ENCODE measurements at regions not wholly inside any gene's neighbourhood (a gene's known extent, or its start where the extent isn't known, plus 50 kb on each side); places are given as distances from the start of the nearest gene placed in this dataset.

DNA sequence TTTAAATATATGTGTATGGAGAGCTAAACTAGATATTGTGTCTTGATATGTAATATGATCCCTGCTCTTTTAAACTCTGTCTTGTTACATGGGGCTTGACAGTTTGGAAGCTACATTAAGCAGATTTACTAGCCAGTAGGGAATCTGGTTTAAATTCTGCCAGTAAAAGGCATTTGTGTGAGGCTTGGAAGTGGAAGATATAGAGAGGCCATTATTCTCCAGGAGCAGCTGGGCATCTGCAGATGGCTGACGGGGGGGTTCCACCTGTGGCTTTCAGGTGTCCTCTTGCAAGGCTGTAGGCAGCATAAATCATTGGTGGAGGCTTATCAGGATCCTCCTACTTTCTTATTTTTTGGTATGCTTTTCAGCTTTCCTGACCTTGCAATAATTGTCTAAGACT is 179.1 kb upstream of the FBXL7 start:
- DNase-seq (ENCODE audit: low spot score), result no peak
- TF ChIP-seq, protein P1, sequence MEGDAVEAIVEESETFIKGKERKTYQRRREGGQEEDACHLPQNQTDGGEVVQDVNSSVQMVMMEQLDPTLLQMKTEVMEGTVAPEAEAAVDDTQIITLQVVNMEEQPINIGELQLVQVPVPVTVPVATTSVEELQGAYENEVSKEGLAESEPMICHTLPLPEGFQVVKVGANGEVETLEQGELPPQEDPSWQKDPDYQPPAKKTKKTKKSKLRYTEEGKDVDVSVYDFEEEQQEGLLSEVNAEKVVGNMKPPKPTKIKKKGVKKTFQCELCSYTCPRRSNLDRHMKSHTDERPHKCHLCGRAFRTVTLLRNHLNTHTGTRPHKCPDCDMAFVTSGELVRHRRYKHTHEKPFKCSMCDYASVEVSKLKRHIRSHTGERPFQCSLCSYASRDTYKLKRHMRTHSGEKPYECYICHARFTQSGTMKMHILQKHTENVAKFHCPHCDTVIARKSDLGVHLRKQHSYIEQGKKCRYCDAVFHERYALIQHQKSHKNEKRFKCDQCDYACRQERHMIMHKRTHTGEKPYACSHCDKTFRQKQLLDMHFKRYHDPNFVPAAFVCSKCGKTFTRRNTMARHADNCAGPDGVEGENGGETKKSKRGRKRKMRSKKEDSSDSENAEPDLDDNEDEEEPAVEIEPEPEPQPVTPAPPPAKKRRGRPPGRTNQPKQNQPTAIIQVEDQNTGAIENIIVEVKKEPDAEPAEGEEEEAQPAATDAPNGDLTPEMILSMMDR (conservative IDR thresholded peaks at IDR 0.05; ENCODE audit: low read depth), result no peak
- ChIA-PET CTCF (no interaction called here), POLR2A (ENCODE audit: low non-redundant PET) (no interaction called here)
- no peak overlapping the region for H3K27ac ChIP-seq

DNA sequence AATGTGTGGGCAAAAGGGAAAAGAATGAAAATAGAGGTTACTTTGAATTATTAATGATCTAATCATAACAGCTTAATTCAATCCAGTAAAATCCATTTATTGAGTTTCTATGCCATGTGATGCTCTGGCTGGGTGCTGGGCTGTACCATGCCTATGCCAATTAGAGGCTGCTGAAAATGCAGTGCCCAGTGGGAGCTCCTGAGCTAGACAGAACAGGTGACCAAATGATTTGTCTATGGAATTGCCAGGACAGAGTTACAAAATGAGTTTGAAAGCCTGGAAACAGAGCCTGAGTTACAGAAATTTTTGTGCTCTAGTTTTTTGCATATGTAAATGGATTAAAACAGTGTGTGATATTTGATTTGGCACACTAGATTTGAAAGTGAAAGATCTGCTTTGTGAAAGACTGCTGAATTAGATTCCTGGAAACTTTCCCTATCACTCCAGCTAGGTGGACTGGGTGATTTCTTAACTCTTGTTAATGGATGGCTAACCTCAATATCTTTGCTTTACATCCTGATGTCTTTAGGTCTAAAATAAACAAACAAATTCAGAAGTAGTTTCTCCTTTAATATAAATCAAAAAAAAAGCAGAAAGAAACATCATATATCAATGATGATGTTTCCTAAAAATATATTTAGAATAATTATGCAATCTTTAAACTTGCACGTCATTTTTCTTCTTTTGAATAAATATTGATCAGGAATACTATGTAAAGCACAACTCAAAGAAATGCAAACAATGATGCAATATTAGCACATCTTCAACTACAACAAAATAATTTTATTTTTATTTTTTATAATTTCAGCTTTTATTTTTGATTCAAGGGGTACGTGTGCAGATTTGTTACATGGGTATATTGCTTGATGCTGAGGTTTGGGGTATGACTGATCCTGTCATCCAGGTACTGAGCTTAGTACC is 194.8 kb upstream of the FBXL7 start:
- no peak for DNase-seq (ENCODE audit: low spot score)
- no peak overlapping the region for H3K27ac ChIP-seq
- CTCF ChIA-PET, result interaction anchor here (1.1 kb wide), 1 partner anchor 18 kb away, joined by 8 read pairs; no protein-coding TSS in a partner anchor
- POLR2A ChIA-PET (ENCODE audit: low non-redundant PET), result no interaction called here
- TF ChIP-seq, protein P1 (conservative IDR thresholded peaks at IDR 0.05; ENCODE audit: low read depth), result no peak

DNA sequence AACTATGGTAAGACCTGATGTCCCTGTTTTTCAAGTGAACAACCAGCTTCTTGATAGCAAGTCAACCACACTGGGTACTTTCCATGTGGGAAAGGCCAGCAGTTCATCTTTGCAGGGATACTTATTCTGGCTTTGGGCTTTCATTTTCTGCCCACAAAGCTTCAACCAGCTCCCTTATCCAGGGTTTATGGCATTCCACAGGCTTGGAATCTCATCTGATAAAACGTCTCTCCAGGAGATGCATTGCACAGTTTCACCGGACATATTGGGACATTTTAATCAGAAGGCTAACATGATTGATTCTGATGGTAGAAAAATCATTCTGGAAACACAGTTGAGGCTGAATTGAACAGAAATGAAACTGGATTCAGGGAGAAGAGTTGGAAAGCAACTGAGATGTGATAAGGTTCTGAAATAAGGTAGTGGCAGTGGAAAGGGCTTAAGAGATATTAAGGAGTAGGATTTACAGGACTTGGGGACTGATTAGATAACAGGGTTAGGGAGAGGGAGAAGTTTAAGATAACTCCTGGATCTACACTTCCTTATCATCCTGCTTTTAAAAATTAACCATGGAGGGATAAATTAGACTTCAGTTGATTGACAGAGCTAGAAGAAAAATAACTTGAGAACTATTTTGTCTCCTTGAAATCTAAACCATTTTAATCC is 195.8 kb upstream of the FBXL7 start:
- ChIA-PET CTCF (interaction anchor here (0.9 kb wide), 1 partner anchor 364 kb away, joined by 3 read pairs; no protein-coding TSS in a partner anchor), POLR2A (ENCODE audit: low non-redundant PET) (no interaction called here)
- DNase-seq (ENCODE audit: low spot score), result no peak
- H3K27ac ChIP-seq, result no peak overlapping the region
- TF ChIP-seq, protein P1 (conservative IDR thresholded peaks at IDR 0.05; ENCODE audit: low read depth), result no peak

DNA sequence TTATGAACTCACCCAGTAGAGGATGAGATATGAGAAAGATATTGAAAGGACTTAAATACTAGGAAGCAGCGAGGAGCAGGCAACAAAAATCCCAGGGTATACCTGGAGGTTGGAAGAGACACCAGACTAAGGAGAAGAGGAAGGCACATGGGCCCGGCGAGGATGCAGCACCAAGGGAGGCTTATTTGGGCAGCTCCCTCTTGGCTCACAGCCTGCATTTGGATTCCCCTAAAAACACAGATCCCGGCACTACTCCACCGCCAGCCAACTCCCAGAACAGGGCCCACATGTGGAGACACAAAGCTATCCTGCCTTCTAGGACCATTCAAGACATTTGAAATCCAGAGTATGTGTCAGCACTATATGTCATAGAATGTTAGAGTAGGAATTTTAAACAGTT is 199.8 kb upstream of the FBXL7 start:
- DNase-seq (ENCODE audit: low spot score), result no peak
- CTCF ChIA-PET, result interaction anchor here (0.6 kb wide), 1 partner anchor 354 kb away, joined by 3 read pairs; no protein-coding TSS in a partner anchor
- TF ChIP-seq, protein P1 (conservative IDR thresholded peaks at IDR 0.05; ENCODE audit: low read depth), result no peak
- H3K27ac ChIP-seq, result no peak overlapping the region
- POLR2A ChIA-PET (ENCODE audit: low non-redundant PET), result no interaction called here

DNA sequence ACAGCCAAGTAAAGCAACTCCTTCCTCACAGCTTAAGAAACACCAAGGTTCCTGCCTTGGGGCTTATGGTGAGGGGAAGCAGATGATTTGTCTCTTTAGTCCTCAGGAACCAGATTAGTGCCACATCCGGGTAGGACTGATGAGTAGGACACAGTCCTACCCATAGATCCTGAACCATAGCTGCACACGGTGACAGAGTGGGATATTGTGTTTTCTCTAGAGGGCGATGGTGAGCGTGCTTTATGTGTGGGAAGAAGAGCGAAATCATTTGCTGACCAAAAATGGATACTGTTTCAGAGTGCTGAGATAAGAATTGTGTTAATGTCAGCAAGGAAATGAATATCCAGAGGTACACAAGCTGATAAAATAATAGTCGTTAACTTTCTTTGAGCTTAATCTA is 209.0 kb upstream of the FBXL7 start:
- DNase-seq (ENCODE audit: low spot score), result no peak
- POLR2A ChIA-PET (ENCODE audit: low non-redundant PET), result no interaction called here
- H3K27ac ChIP-seq, result no peak overlapping the region
- CTCF ChIA-PET, result no interaction called here
- TF ChIP-seq, protein P1 (conservative IDR thresholded peaks at IDR 0.05; ENCODE audit: low read depth), result no peak

DNA sequence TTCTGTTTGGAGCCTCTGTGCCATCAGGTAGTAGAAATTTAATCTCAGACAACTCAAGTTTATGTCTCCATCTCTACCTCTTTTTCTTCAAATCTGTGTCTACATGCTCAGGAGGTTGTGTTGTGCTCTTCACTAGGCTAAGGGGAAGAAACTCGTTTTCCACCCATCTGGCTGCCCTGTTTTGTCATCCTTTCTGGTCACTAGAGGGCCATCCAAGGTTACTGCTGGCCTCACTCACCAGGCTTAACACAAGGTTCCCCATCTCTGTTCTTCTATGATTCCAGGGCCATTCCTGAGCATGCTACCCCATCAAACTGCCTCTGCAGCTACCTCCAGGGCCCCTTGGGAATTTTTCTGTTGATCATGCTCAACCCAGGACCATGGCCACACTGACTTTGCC is 213.3 kb upstream of the FBXL7 start:
- TF ChIP-seq, protein P1 (conservative IDR thresholded peaks at IDR 0.05; ENCODE audit: low read depth), result no peak
- ChIA-PET POLR2A (ENCODE audit: low non-redundant PET) (no interaction called here), CTCF (no interaction called here)
- DNase-seq (ENCODE audit: low spot score), result no peak
- H3K27ac ChIP-seq, result no peak overlapping the region

Measured in RWPE1 (cell line).